ENCODE measurements at regions not wholly inside any gene's neighbourhood (a gene's known extent, or its start where the extent isn't known, plus 50 kb on each side); places are given as distances from the start of the nearest gene placed in this dataset.

DNA sequence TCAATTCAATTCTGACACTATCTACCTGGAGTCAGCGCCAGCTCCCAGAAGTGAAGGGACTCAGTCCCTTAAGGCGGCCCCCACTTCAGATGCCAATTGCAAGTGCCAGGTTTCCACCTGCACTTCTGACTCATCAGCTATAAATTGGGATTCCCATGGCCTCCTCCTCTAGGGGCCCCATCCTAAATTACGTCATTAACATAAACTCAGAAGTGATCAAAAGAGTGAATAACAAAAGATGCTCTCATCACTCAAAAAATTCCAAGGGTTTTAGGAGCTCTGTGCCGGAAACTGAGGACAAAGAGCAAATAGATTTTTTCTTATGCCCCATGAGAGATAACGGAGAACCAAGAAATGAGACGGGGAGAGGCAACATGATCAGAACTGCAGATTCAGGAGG lies 148.6 kb upstream of the IRX6 start (continued):
- TF ChIP-seq TEAD1 (CRISPR knock-in tag; IDR thresholded peaks at IDR 0.05) (no peak), STAG1 (CRISPR knock-in tag; IDR thresholded peaks at IDR 0.05; ENCODE audit: borderline replicate concordance) (no peak), DMBX1 (CRISPR knock-in tag; IDR thresholded peaks at IDR 0.05; ENCODE audit: borderline replicate concordance) (no peak), ETV1 (tag; conservative IDR thresholded peaks at IDR 0.05; ENCODE audit: low read depth) (no peak), ZNF444 (CRISPR knock-in tag; IDR thresholded peaks at IDR 0.05) (no peak)
- TF ChIP-seq, protein P1, sequence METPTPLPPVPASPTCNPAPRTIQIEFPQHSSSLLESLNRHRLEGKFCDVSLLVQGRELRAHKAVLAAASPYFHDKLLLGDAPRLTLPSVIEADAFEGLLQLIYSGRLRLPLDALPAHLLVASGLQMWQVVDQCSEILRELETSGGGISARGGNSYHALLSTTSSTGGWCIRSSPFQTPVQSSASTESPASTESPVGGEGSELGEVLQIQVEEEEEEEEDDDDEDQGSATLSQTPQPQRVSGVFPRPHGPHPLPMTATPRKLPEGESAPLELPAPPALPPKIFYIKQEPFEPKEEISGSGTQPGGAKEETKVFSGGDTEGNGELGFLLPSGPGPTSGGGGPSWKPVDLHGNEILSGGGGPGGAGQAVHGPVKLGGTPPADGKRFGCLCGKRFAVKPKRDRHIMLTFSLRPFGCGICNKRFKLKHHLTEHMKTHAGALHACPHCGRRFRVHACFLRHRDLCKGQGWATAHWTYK (CRISPR knock-in tag; IDR thresholded peaks at IDR 0.05) = no peak

DNA sequence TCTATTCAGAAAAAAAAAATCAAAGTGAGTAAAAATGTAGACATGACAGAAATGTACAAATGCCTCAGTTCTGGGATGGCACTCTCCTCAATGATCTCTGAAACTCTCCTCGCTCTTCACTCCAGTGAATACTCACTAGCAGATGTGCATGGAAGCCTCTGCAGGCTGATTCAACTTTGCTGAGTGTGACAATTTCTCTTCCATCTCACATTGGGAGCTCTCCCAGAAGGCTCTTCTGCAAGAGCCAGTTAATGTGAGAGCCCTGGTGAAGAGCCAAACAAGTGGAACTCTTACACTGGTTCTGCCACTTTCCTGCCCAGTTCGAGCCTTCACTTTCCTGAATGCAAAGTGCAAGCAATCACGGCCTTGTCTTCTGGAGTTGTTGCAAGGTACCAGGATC lies 147.1 kb upstream of the IRX6 start:
- Histone ChIP-seq H3K36me3 (ENCODE audit: control insufficient read depth, insufficient read depth, low read length) (no peaks in the 10 kb centered on the region), H3K9me1 (ENCODE audit: control insufficient read depth, insufficient read depth, low read length) (no peaks in the 10 kb centered on the region), H3K9ac (ENCODE audit: insufficient read depth in 1 of 2, low read depth in 2 of 2, low read length in 2 of 2) (no peak overlapping the region), H2AFZ (ENCODE audit: low read depth, low read length) (no peak overlapping the region), H3K4me1 (replicated peaks in 1 of 2; ENCODE audit: control insufficient read depth in 2 of 2, insufficient read depth in 2 of 2, low read length in 2 of 2) (no peaks in the 10 kb centered on the region), H3K79me2 (ENCODE audit: control insufficient read depth, insufficient read depth, low read length) (no peaks in the 10 kb centered on the region), H3K4me2 (ENCODE audit: insufficient read depth, low read length) (no peak overlapping the region), H3K27me3 (ENCODE audit: control insufficient read depth in 2 of 2, insufficient read depth in 2 of 2, low read length in 2 of 2) (peaks cover 0 to 12% of the 10 kb centered on the region in 2 experiments; a peak in 3 of 5 replicates), H3K27ac (ENCODE audit: extremely low read depth, low read depth, low read length) (no peak overlapping the region), H3K9me3 (replicated peaks; ENCODE audit: control insufficient read depth, insufficient read depth, low read depth, low read length) (no peaks in the 10 kb centered on the region), H4K20me1 (replicated peaks; ENCODE audit: control insufficient read depth, insufficient read depth, low read length) (no peaks in the 10 kb centered on the region), H3K4me3 (no peak overlapping the region)
- ATAC-seq = no peak
- in situ Hi-C loops (cut with MboI) = no loop called here
- FAIRE-seq = no peak
- POLR2A ChIA-PET = no interaction called here
- CTCF ChIA-PET (ENCODE audit: low intra/inter-chr PET ratio) = no interaction called here
- DNase-seq (ENCODE audit: extremely low read depth in 1 of 4, low spot score in 3 of 4) = no peak
- 5% methylated on average over 3 of the region's 3 CpGs for WGBS (ENCODE audit: insufficient coverage, low coverage, missing lambda C conversion rate)
- TF ChIP-seq ZBTB8A (IDR thresholded peaks at IDR 0.05; ENCODE audit: partially characterized antibody) = no peak
- no TSS peak for BruUV-seq (replicated peaks)
- intact Hi-C loops (cut with micrococcal nuclease) = no loop called here

Measured in K562 (cell line).